ENCODE measurements at regions not wholly inside any gene's neighbourhood (a gene's known extent, or its start where the extent isn't known, plus 50 kb on each side); places are given as distances from the start of the nearest gene placed in this dataset.

DNA sequence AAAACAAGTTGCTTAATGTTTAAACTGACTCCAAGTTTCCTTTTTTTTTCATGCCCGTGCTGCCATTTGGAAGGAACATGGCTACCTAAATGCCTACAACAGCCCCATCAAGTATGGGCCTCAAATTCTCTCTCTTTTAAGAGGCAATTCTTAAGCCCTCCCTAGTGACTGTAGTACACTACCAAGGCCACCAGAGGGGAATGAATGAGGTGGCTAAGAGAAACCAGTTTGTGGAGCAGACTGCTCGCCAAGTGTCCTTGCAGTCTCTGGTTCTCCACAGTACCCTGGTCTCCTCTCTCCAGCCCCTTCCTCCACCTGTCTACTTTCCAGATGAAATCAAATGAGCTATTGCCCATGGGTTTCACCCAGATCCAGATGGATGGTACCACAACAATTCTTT lies 1809.6 kb downstream of the BRINP3 start:
- no peak for TF ChIP-seq HOXB5 (CRISPR knock-in tag; IDR thresholded peaks at IDR 0.05)
- no peak for TF ChIP-seq MAZ (IDR thresholded peaks at IDR 0.05; ENCODE audit: borderline replicate concordance, low read depth, low read length)
- no peak for TF ChIP-seq CHD2 (IDR thresholded peaks at IDR 0.05; ENCODE audit: low read length, partially characterized antibody)
- no peak for TF ChIP-seq ZFP36 (IDR thresholded peaks at IDR 0.05; ENCODE audit: borderline replicate concordance, partially characterized antibody)
- TF ChIP-seq CHD4 (IDR thresholded peaks at IDR 0.05; ENCODE audit: borderline replicate concordance) = no peak
- no peak for TF ChIP-seq HDAC2 (IDR thresholded peaks at IDR 0.05)
- TF ChIP-seq KDM1A (IDR thresholded peaks at IDR 0.05; ENCODE audit: low read depth) = no peak
- POLR2A ChIA-PET = no interaction called here
- H3K4me1 ChIP-seq = peaks cover 8% of the 10 kb centered on the region; the same call in 1 of the 3 replicates
- no peak overlapping the region for H3K4me3 ChIP-seq
- no peak overlapping the region for H3K4me2 ChIP-seq
- FAIRE-seq (no peak), ATAC-seq (peak in 1 of 2 experiments; percentile 61; a peak in 3 of 6 replicates), DNase-seq (ENCODE audit: low read depth in 1 of 2, low spot score in 1 of 2) (peak in 1 of 2 experiments; percentile 31)
- CTCF ChIA-PET = interaction anchor here (1.3 kb wide), 1 partner anchor 74 kb away, joined by 3 read pairs; no protein-coding TSS in a partner anchor
- WGBS (ENCODE audit: missing lambda C conversion rate) = 67% methylated on average over 2 of the region's 2 CpGs
- no peaks in the 10 kb centered on the region for H3K9me3 ChIP-seq
- no peak overlapping the region for H3K27ac ChIP-seq

DNA sequence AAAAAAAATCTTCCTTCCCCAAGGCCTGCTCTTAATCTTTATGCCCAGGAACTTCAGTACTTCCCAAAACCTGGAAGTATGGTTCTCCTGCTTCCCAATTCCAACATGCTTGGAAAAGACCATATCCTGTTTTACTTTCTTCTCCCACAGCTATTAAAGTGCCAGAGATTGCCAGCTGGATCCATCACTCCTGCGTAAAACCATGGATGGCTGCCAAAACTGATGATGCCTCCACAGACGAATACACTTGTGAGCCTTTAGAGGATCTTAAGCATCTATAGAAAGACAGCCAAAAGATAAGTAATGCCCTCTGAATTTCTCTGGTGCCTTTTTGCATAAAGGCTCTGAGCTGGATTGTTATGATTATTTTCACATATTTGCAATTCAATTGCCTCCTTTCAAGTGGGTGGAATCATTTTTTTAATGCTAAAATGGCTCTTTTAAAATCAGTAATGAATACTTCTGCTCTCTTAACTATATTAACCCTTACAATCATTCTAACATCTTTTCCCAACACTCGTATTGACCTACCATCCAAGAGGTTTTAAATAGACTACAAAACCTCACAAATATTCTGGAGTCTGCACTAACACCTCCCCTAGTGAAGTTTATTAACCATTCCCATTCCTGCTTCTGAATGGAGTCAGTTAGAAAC lies 1807.8 kb downstream of the BRINP3 start:
- ATAC-seq = no peak
- no peaks in the 10 kb centered on the region for H3K9me3 ChIP-seq
- TF ChIP-seq NR3C1 (IDR thresholded peaks at IDR 0.05) (no peak), CHD4 (IDR thresholded peaks at IDR 0.05; ENCODE audit: borderline replicate concordance) (no peak), CBX2 (IDR thresholded peaks at IDR 0.05; ENCODE audit: borderline replicate concordance, low read depth) (no peak), ATOH8 (CRISPR knock-in tag; IDR thresholded peaks at IDR 0.05; ENCODE audit: low read depth) (no peak), HOXA7 (CRISPR knock-in tag; IDR thresholded peaks at IDR 0.05) (no peak), TFCP2L1 (CRISPR knock-in tag; IDR thresholded peaks at IDR 0.05) (no peak), HES2 (IDR thresholded peaks at IDR 0.05) (no peak), RCOR1 (IDR thresholded peaks at IDR 0.05; ENCODE audit: low read depth, low read length) (no peak), RAD21 (conservative IDR thresholded peaks at IDR 0.05 in 1 of 2, IDR thresholded peaks at IDR 0.05 in 1 of 2) (no peak), ZFP36 (IDR thresholded peaks at IDR 0.05; ENCODE audit: borderline replicate concordance, partially characterized antibody) (no peak), CEBPB (IDR thresholded peaks at IDR 0.05) (no peak), FOSB (CRISPR knock-in tag; IDR thresholded peaks at IDR 0.05) (no peak), MYC (IDR thresholded peaks at IDR 0.05; ENCODE audit: borderline replicate concordance, low read length) (no peak), JUN (IDR thresholded peaks at IDR 0.05) (no peak), PBX3 (IDR thresholded peaks at IDR 0.05) (no peak), HEYL (CRISPR knock-in tag; IDR thresholded peaks at IDR 0.05) (no peak), EHMT2 (IDR thresholded peaks at IDR 0.05; ENCODE audit: low read depth) (no peak)
- H3K4me1 ChIP-seq = peaks cover 8% of the 10 kb centered on the region; the same call in 1 of the 3 replicates
- H3K27ac ChIP-seq = no peak overlapping the region
- H3K4me2 ChIP-seq = no peak overlapping the region
- H3K4me3 ChIP-seq = no peak overlapping the region
- no peak for DNase-seq (ENCODE audit: low read depth in 1 of 2, low spot score in 1 of 2)
- ChIA-PET POLR2A (no interaction called here), CTCF (no interaction called here)
- no peak for FAIRE-seq
- WGBS (ENCODE audit: missing lambda C conversion rate) = 61% methylated on average over 3 of the region's 3 CpGs

DNA sequence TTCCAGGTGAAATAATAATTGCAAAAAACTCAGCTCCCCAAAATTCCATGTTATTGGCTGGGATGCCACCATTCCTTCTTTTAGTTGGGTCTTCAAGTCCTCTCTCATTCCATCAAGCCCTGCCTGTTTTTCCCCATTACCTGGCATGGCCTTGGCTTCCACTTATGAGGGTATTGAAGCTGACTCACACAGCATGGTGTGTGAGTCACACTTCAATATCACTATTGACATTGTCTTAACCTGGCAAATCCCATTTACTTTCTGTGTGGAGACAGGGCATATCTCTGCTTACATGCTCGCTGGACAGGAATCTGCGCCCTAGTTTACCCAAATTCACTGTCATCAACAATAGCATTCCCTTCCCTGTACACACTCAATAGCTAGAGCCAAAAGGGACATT lies 1806.8 kb downstream of the BRINP3 start:
- H3K4me2 ChIP-seq = peak overlapping the region; percentile 0; the same call in 2 of the 3 replicates
- peaks cover 8% of the 10 kb centered on the region; the same call in 1 of the 3 replicates for H3K4me1 ChIP-seq
- POLR2A ChIA-PET = no interaction called here
- no peaks in the 10 kb centered on the region for H3K9me3 ChIP-seq
- DNase-seq (ENCODE audit: low read depth in 1 of 2, low spot score in 1 of 2) = peak in 1 of 2 experiments; percentile 53
- CTCF ChIA-PET = no interaction called here
- ATAC-seq = peak; percentile 74 to 78
- WGBS (ENCODE audit: missing lambda C conversion rate) = 31% methylated on average over 2 of the region's 2 CpGs
- H3K4me3 ChIP-seq = no peak overlapping the region
- TF ChIP-seq GATA3 (IDR thresholded peaks at IDR 0.05; ENCODE audit: borderline replicate concordance) (peak; percentile 40; the same call in 1 of the 2 replicates), FOSL2 (IDR thresholded peaks at IDR 0.05) (peak; percentile 65), FOSL2 (CRISPR knock-in tag; IDR thresholded peaks at IDR 0.05) (peak; percentile 35; the same call in 1 of the 2 replicates), SMC3 (IDR thresholded peaks at IDR 0.05) (no peak), JUNB (IDR thresholded peaks at IDR 0.05) (peak; percentile 40; the same call in 1 of the 2 replicates)
- TF ChIP-seq, protein P1, sequence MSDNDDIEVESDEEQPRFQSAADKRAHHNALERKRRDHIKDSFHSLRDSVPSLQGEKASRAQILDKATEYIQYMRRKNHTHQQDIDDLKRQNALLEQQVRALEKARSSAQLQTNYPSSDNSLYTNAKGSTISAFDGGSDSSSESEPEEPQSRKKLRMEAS (IDR thresholded peaks at IDR 0.05) = peak; percentile 47; the same call in 1 of the 2 replicates
- FAIRE-seq = no peak
- H3K27ac ChIP-seq = no peak overlapping the region

Data from A549 (cell line).